ENCODE measurements at regions not wholly inside any gene's neighbourhood (a gene's known extent, or its start where the extent isn't known, plus 50 kb on each side); places are given as distances from the start of the nearest gene placed in this dataset.
"Not testable (repeated sequence)": the region's sequence is repeated elsewhere in the genome, so short reads cannot be mapped to it uniquely, and the experiment has no call there.

DNA sequence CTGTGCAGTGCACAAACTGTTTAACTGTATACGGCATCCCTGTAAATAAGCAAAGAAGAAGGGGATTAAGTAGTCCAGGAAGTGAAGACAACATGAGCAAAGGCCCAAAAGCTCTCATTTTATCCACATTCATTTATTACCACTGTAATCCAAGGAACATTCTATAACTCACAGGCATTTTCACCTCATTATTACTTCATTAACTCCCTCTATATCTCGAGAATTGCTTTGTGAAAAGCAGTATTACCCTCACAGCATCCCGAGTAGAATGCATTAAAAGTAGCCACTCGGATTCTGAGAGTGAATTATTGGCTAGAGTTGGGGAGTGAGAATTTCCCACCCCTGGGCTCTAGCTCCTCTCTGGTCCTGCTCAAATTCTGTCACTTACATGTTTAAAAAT lies 51.0 kb upstream of the CHCHD3 start:
- DNase-seq (ENCODE audit: low read depth) = no peak

DNA sequence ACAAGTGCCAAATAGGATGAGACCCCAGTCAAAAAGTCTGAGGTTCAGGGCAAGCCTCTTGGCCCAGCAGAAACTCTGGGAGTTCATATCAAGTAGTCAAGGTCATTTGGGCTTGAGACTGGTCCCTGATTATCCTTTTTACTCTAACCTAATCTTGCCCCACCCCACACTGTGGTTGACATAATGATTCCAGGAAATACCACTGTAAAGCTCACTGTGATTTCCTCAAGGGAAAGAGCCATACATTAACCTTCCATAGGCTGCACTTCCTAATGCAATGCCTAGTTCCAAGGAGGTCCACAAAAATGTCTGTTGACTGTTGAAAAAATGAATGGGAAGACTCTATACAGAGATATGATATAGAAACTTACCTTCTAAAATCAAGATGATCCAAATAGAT lies 52.9 kb upstream of the CHCHD3 start:
- DNase-seq (ENCODE audit: low read depth) = no peak

DNA sequence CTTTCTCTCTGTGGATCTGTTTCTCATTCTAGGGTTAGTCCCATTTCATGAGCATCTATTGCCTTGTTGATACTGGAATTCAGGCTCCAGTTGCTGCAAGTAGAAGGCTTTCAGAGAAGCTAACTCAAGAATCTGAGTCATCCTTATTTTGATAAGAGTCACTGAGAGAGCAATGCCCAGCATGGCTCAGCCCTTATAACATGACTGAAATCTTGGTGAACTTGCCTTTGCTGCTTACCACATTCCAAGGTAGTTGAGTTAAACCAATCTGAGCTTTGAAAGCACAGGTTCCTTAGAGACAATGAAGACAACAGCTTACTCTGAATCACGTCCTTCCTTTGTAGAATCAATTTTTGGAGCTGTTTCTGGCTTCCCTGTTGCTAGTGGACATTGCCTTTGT lies 53.6 kb upstream of the CHCHD3 start:
- DNase-seq (ENCODE audit: low read depth) = no peak

DNA sequence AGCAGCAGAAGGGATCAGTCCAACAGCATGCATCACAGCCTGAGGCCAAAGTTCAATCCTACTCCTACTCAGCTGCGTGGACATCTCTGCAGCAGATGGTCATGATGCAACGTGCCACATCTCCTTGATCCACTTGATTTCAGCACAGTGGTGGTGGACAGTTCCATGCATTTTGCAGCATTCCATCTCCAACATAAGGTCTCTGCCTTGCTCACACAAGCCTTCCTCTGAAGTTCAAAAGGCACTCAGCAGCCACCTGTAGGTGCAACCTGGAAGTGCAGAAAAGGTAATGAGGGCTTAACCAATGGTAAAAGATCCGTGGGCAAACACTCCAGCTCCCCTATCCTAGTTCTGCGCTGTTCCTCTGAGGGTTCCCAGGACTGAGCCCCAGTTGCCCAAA lies 57.5 kb upstream of the CHCHD3 start:
- DNase-seq (ENCODE audit: low read depth) = peak; percentile 71

DNA sequence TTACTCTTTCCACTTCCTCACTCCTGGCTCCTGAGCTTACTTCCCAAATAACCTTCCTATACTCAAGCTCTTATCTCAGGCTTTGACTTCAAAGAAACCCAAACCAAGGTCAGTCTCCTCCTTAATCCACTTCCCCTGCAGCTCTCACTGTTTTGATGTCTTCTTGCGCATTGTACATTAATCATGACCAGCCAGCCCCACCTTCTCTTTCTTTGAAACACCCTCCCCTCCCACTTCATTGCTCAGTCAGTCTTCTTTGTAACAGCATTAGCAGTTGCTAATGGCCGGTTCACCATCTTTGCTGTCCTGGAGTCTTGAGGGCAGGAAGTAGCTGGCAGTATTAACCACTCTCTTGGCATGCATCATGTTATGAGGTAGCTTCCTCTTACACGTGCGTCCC lies 57.9 kb upstream of the CHCHD3 start:
- no peak for DNase-seq (ENCODE audit: low read depth)

DNA sequence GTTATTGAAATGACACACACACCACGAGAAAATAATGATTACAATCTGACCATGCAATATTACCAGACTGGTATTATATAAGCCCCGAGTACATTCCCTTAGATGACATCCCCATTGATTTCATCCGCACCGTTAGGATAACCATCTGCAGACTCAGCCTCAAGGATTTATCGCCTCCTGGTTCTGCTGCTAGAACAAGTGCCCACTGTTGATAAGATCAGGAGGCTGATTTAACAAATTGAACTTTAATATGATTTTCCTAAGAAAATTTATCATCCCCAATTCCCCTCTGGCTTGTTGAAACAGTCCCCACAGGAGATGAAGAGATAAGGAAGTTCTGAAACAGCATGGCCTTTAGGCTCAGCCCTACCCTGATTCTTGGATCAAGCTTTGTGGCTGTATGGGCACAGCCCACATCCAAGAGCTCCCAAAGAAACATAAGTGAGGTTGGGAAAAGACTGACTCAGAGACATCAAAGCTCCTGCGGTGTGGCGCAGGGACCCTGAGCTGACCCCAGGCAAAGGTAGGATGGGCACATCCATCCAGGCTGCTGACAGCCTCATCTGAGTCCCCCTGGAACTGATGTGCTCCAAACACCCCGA lies 59.2 kb upstream of the CHCHD3 start:
- DNase-seq (ENCODE audit: low read depth) = no peak

DNA sequence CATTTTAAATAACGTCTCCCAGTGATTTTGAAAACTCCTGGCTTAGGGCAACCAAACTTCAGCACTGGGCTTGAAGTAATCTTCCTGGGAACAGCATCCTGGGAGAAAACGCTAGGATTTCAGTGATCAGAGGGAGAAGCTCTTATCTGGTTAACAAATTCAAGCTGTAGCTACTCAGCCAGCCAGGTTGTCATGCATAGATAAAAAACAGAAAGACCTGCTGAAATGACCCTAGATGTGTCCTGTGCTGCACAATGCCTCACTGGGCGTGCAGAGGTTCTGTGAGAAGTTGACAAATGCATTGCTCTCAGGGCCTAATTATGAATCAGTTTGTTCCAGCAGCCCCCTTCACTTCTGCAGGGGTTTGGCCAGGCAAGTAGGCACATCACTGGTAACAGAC lies 68.9 kb upstream of the CHCHD3 start:
- DNase-seq (ENCODE audit: low read depth) = no peak

DNA sequence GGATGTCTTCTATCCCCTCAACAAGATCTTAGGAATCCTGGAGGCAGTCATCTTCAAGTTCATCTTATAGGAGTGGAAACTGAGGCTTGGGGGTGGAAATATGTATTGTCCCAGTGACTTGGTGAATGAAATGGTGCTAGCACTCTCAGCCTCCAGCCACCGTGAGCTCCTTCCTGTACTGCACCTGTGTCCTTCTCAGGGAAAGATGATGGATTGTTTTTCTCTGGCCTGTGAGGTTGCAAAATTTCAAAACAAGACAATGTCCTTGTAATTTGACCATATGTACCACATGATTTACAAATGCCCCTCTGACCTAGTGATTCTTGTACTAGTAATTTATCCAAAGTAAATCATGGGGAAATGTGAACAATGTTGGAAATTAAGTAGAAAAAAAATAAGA lies 71.0 kb upstream of the CHCHD3 start:
- DNase-seq (ENCODE audit: low read depth) = no peak

DNA sequence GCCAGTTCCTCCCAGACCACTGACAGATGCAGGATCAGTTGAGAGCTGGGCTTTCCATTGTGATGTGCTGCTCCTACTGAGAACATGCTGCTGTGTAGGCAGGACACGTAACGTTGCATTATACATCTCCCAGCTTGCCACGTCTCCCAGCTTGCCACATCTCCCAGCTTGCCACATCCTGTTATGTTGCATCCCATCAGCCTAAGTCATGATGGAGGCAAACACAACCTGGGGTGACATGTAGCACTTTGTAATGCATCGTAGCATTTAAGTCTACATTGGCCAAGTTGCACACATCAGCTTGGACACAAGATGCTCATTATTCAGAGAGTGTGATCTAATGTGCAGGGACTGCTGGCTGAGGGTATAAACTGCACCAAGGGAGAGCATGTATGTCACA lies 73.3 kb upstream of the CHCHD3 start:
- no peak for DNase-seq (ENCODE audit: low read depth)

DNA sequence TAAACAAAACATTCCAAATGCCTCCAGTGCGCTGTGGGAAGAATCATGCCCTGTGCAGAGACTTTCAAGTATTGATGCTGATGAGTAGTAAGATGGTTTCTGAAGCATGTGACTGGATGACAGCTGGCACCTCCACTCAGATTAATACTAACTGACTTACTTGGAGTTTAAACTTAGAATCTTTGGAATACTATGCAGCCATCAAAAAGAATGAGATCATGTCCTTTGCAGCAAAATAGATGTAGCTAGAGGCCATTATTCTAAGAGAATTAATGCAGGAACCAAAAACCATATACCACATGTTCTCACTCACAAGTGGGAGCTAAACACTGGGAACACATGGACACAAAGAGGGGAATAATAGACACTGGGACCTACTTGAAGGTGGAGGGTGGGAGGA lies 73.8 kb upstream of the CHCHD3 start:
- DNase-seq (ENCODE audit: low read depth) = no peak

DNA sequence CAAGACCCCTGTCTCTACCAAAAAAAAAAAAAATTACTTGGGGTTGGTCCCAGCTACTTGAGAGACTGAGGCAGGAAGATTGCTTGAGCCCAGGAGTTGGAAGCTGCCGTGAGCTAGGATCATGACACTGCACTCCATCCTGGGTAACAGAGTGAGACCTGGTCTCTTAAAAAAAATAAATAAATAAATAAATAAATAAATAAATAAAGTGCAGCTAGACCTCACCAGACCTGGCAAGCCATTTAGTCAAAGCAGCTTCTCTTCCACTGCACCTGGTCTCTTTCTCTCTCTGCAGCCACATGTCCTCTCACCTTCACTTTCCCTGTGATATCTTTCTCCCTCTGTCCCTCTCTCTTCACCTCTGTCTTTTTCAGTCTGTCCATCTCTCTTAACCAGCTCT lies 75.2 kb upstream of the CHCHD3 start:
- DNase-seq (ENCODE audit: low read depth) = no peak

DNA sequence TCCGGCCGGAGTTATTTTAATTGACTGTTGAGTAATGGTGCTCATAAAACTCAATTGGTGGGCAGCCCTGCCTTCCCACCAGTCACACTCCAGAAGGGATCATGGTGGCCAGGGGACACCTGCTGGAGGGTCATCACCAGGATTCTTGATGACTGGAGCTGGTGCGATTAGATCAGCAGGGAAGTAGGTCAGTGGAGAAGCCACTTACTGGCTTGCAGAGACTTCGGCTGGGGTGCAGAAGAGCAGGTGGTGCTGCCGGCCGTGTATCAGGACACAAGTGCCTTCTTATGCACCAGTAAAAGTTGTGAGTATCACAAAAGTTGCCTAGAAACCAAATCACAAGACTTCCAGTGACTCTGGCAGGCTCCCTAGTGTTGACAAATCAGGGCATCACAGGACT lies 82.6 kb upstream of the CHCHD3 start:
- no peak for DNase-seq (ENCODE audit: low read depth)

DNA sequence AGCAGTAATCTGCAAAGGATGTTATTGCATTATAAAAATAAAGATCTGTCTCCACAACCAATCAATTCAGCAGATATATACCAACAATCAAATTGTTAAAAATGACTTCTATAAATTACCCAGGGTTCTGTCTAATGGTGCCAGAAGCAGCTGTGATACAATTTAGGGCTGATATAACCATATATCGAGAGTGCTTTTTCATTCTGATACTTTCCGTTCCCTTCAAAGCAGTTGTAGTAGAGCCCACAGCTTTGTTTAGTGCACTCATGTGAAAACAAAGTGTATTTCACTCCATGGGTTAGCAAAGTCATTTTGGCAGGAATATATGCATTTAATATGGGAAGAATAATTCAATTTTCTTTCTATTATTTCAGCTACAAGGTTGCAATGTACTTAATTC lies 83.1 kb upstream of the CHCHD3 start:
- DNase-seq (ENCODE audit: low read depth) = no peak

DNA sequence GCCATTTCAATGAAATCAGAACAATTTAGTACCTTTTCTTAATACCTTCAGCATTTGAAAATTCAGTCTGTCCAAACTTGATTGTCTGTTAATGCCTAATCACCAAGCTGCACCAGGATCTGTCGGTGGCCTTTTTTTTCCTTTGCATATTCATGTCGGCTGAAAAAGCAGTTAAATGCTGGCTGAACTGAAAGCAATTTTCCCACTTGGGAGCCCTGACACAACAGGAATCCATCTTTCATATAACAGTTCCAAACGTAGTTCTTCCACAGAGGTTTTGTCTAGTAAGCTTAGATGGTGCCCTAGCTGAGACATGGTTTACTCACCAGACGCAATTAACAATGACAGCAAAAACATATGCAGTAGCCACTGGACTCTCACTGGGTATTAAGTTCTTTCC lies 83.6 kb upstream of the CHCHD3 start:
- DNase-seq (ENCODE audit: low read depth) = no peak

DNA sequence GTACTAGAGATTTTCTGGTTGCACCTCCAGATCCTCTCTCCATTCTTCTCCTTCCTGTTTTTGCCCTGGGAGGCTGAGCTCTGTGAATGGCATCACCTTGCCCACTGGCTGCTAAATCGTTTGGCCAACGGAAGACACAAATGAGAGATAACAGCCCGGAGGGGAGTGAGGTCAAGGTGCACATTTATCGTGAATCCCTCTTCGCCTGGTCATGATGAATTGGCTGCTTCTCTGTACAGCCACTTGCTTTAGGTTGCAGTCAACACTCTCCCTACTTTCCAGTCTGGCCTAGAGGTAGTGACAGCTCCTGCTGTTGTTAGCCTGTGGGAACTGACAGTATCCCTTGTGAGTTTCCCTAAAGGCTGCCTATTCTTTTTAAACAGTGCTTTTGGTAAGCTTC lies 85.4 kb upstream of the CHCHD3 start:
- no peak for DNase-seq (ENCODE audit: low read depth)

DNA sequence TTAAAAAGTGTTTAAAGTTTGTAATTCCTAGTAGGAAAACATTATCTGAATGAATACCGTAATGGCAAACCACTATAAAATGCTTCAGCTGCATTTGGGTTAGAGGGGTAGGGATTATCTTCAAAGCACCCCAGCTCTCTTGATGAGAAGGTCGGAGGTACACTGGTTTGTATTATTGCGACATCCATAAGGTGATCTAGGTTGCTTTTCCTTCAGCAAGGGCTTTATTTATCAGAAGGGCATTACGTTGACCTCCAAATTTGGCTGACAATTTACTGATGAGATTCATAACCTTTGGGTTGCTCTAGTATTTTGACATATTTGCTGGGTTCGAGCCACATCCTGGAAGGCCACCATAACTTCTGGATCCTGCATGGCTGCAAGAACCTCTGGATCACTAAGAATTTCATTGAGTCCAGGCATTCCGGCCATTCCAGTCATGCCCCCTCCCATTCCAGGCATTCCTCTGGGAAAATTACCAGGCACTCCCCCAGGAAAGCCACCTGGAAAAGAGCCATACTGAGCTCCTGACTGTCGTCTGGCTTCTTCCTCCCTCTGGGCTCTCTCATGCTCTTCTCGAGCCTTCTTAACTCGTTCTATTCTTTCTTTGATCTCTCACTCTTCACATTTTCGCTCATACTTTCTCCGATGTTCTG lies 83.6 kb upstream of the EXOC4 start:
- DNase-seq (ENCODE audit: low read depth) = not testable (repeated sequence)

DNA sequence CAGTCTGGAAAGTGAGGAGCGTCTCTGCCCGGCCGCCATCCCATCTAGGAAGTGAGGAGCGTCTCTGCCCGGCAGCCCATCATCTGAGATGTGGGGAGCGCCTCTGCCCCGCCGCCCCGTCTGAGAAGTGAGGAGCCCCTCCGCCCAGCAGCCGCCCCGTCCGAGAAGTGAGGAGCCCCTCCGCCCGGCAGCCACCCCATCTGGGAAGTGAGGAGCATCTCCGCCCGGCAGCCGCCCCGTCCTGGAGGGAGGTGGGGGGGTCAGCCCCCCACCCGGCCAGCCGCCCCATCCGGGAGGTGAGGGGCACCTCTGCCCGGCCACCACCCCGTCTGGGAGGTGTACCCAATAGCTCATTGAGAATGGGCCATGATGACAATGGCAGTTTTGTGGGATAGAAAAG lies 75.4 kb upstream of the EXOC4 start:
- DNase-seq (ENCODE audit: low read depth) = not testable (repeated sequence)

DNA sequence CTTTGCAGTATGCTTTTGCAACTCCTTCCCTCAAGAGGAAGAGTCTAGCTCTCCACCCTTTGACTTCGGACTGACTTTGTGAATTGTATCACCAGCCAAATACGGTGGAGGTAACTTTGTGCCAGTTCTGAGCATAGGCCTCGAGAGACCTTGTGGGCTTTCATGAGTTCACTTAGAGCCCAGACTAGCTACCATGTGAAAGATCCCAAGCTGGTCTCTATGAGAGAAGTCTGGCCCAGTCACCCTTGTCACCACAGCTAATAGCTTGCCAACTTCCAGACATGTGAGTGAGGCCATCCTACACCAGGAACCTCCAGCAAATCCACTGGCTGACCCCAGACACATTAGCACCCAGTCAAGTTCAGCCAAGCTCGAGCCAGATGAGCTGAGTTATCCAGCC lies 72.2 kb upstream of the EXOC4 start:
- DNase-seq (ENCODE audit: low read depth) = no peak

DNA sequence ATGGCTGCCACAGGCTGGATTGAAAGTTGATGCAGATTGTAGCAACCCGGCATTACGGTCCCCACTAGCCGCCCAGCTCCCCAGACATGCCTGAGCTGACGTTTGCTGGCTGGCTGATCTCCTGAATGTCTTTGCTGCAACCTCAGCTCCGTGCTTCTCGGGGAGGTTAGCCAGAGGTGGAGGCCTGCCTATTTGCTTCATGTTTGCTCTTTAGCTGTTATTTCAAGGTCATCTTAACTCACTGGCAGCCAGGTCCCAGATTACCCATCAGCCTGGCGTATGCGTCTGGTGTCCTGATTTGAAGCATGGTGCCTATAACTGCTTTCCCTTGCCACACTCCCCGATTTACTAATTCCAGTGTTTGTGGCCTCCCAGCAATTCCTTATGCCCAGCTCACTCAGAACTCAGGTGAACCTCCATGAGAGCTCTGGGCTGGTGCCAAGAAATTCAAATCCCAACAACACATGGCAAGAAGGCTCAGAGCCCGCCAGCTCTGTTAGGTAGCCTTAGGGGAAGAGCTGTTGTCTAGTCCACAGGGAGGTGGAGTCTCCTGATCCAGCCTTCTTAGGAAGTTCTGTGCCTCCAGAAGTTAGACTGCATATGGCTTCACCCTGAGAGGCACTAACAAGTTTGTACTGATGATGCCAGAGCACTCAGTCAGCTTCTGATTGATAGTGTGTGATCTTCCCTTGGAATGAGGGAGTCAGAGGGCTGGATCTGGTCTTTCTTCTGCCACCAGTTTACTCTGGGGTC lies 69.7 kb upstream of the EXOC4 start:
- DNase-seq (ENCODE audit: low read depth) = no peak

DNA sequence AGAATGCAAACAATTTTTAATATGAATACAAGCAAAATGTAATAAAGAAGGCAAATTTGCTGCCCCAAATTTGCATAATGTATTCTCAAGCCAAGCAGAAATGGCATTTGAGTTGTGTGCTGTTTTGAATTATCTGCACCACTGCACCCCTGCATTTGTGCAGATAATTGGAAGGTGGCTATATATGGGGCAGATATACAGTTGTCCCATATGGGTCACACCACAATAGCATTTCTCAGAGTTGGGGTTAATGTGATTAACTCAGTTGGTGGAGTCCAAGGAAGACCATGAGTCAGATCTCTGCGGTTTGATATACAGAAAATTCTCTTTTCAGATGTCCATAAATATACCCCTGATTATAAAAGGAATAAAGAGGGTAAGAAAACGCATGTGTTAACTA lies 68.9 kb upstream of the EXOC4 start:
- DNase-seq (ENCODE audit: low read depth) = no peak

DNA sequence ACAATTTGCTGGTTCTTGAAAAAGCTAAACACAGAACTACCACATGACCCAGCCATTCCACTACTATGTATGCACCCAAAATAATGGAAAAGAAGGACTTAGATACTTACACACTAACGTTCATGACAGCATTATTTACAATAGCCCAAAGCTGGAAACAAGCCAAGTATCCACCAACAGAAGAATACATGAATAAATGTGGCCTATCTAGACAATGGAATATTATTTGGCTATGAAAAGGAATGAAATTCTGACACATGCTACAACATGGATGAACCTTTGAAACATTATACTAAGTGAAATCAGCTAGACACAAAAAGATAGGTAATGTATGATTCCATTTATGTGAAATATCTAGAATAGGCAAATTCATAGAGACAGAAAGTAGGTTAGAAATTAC lies 67.4 kb upstream of the EXOC4 start:
- no peak for DNase-seq (ENCODE audit: low read depth)

DNA sequence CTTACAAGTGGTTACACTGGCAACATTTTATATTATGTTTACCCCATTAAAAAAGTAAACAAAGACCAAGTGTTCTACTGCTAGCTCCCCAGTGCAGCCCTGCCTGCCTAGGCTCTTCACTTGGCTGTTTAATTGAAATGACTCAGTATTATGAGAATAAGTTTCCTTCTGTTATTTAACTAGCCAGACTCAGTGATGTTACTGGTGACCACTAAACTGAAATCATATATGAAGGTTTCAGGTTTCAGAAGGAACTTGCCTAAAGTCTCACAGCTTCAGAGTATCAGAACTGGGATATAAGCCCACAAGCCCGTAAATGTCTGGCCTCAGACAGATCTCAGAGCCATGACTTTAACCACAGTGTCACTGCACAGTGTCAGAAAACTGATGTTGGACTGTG lies 66.8 kb upstream of the EXOC4 start:
- DNase-seq (ENCODE audit: low read depth) = no peak

DNA sequence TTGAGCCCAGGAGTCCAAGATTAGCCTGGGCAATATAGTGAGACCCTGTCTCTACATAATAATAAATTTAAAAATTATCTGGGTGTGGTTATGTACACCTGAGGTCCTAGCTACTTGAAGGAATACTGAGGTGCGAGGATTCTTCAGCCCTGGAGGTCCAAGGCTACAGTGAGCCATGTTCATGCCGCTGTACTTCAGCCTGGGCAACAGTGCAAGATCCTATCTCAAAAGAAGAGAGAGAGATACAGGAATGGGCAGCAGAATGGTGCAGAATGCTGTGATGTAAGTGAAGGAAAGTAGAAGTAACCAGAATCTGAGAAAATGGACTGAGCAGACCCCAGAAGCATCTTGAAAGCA lies 62.7 kb upstream of the EXOC4 start:
- DNase-seq (ENCODE audit: low read depth) = no peak
